NCI-H524 (cell line): ENCODE measurements at regions not wholly inside any gene's neighbourhood (a gene's known extent, or its start where the extent isn't known, plus 50 kb on each side); places are given as distances from the start of the nearest gene placed in this dataset.

Experiments used
- DNase-seq, 2 experiments: peaks; one replicate each; lab custom pipeline; 2025; lab: John Stamatoyannopoulos, UW

GRCh38 chr7:7118822-7119221 is 63.5 kb upstream of the C1GALT1 start:
- no peak for DNase-seq

GRCh38 chr7:7119729-7120128 is 62.6 kb upstream of the C1GALT1 start:
- DNase-seq = peak; percentile 90 to 97

GRCh38 chr7:7122033-7122478 is 60.3 kb upstream of the C1GALT1 start:
- no peak for DNase-seq

- no peak for DNase-seq
Observed at GRCh38 chr7:7122701-7123281, 59.6 kb upstream of the C1GALT1 start.

DNA sequence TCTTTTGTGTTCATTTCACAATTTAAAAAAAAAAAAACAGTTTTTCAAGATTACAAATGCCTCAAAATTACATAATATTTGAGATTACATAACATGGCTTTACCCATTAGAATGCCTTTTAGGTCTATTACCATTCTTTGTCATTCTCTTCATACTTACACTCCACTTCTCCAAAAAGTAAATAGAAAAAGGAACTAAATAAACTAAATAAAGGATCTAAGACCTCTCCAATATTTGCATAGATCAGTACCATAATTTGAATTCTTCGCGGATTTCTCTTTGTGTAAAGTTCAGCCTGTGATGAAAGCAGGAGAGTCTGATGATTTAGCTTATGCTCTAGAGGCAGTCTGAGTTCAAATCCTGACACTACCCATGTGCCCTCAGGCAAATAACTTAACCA is 56.4 kb upstream of the C1GALT1 start:
- no peak for DNase-seq

DNA sequence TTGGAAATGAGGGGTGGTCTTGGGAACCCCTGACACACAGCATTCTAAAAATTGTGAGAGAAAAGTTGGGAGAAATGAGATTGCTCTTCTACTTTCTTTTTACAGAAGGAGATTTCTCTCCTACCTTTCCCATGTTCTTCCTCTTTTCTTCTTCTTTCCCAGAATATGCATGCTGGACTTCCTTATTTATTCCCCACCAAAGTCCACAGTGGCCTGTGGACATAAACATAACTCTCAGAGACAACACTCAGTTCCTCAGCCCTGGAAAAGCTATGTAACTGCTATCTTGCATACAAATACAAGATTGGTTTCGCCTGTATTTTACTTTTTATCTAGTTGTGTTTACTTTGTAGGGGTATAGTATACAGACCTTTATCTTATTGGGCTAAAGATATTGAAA is 54.6 kb upstream of the C1GALT1 start:
- no peak for DNase-seq

GRCh38 chr7:7129381-7129780 is 53.0 kb upstream of the C1GALT1 start:
- DNase-seq = no peak

DNA sequence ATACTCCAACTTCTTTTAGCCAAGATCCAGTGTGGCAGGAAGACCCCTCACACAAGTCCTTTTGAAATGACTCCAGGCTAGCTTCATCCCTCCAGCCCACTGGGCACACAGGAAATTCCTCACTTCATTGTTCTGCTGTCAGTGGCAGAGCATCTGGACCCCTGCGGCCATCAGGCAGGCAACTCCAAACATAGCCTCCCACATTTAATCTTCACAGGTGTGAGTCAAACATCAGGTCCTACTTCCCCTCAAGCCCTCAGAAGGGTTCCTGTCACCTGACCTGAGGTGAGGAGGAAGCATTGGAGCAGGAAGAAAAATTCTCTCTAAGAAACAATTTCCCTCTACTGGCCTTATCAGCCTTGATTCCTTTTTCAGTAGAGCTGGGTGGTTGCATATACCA is 51.1 kb upstream of the C1GALT1 start:
- no peak for DNase-seq
